ENCODE measurements at regions not wholly inside any gene's neighbourhood (a gene's known extent, or its start where the extent isn't known, plus 50 kb on each side); places are given as distances from the start of the nearest gene placed in this dataset.

GRCh38 chr20:60653111-60653845, 598.8 kb upstream of the CDH4 start:
- Mint-ChIP-seq H3K4me3 (no peak overlapping the region), H3K4me1 (no peaks in the 10 kb centered on the region), H3K9me3 (peaks cover 4% of the 10 kb centered on the region), H3K36me3 (ENCODE audit: low read depth) (no peaks in the 10 kb centered on the region), H3K27me3 (no peaks in the 10 kb centered on the region), H3K27ac (no peak overlapping the region)
- POLR2A ChIA-PET: no interaction called here
- no peak for ATAC-seq (ENCODE audit: low read depth)
- intact Hi-C loops (cut with micrococcal nuclease): no loop called here
- TF ChIP-seq CTCF (IDR thresholded peaks at IDR 0.05): no peak
- CTCF ChIA-PET: no interaction called here
- DNase-seq: no peak

- Mint-ChIP-seq H3K4me3 (no peak overlapping the region), H3K36me3 (ENCODE audit: low read depth) (no peaks in the 10 kb centered on the region), H3K4me1 (no peaks in the 10 kb centered on the region), H3K27ac (no peak overlapping the region), H3K27me3 (no peaks in the 10 kb centered on the region), H3K9me3 (no peaks in the 10 kb centered on the region)
- no peak for ATAC-seq (ENCODE audit: low read depth)
- ChIA-PET CTCF (no interaction called here), POLR2A (no interaction called here)
- TF ChIP-seq CTCF (IDR thresholded peaks at IDR 0.05): no peak
- DNase-seq: no peak
- intact Hi-C loops (cut with micrococcal nuclease): no loop called here
These were observed 593.4 kb upstream of the CDH4 start for GRCh38 chr20:60658681-60659080.

GRCh38 chr20:60659240-60659639, 592.8 kb upstream of the CDH4 start:
- Mint-ChIP-seq H3K9me3 (no peaks in the 10 kb centered on the region), H3K4me1 (no peaks in the 10 kb centered on the region), H3K4me3 (no peak overlapping the region), H3K36me3 (ENCODE audit: low read depth) (no peaks in the 10 kb centered on the region), H3K27me3 (no peaks in the 10 kb centered on the region), H3K27ac (no peak overlapping the region)
- POLR2A ChIA-PET: no interaction called here
- no peak for ATAC-seq (ENCODE audit: low read depth)
- CTCF ChIA-PET: no interaction called here
- intact Hi-C loops (cut with micrococcal nuclease): no loop called here
- TF ChIP-seq CTCF (IDR thresholded peaks at IDR 0.05): no peak
- DNase-seq: no peak

GRCh38 chr20:60662307-60662706, 589.8 kb upstream of the CDH4 start:
- no peaks in the 10 kb centered on the region for H3K4me1 Mint-ChIP-seq
- POLR2A ChIA-PET: no interaction called here
- no peaks in the 10 kb centered on the region for H3K36me3 Mint-ChIP-seq (ENCODE audit: low read depth)
- H3K27ac Mint-ChIP-seq: no peak overlapping the region
- no peak for ATAC-seq (ENCODE audit: low read depth)
- intact Hi-C loops (cut with micrococcal nuclease): no loop called here
- CTCF ChIA-PET: no interaction called here
- no peak for TF ChIP-seq CTCF (IDR thresholded peaks at IDR 0.05)
- H3K9me3 Mint-ChIP-seq: no peaks in the 10 kb centered on the region
- H3K4me3 Mint-ChIP-seq: no peak overlapping the region
- no peaks in the 10 kb centered on the region for H3K27me3 Mint-ChIP-seq
- no peak for DNase-seq

- TF ChIP-seq CTCF (IDR thresholded peaks at IDR 0.05): no peak
- ATAC-seq (ENCODE audit: low read depth) (no peak), DNase-seq (no peak)
- POLR2A ChIA-PET: no interaction called here
- Mint-ChIP-seq H3K9me3 (no peaks in the 10 kb centered on the region), H3K27me3 (no peaks in the 10 kb centered on the region), H3K4me1 (no peaks in the 10 kb centered on the region), H3K4me3 (no peak overlapping the region), H3K27ac (no peak overlapping the region), H3K36me3 (ENCODE audit: low read depth) (no peaks in the 10 kb centered on the region)
- intact Hi-C loops (cut with micrococcal nuclease): no loop called here
- CTCF ChIA-PET: no interaction called here
These were observed 588.0 kb upstream of the CDH4 start for GRCh38 chr20:60664106-60664505.

Measured in activated B cell treated with CpG ODN at 0.5 μM for 24 hours (primary cell).